H9 (cell line): ENCODE measurements at regions not wholly inside any gene's neighbourhood (a gene's known extent, or its start where the extent isn't known, plus 50 kb on each side); places are given as distances from the start of the nearest gene placed in this dataset.

Experiments used
- DNase-seq: peaks from one replicate; pipeline ENCODE4 v3.0.0-alpha.2; 2017
- H2AFZ ChIP-seq: one replicate; pipeline ENCODE4 v1.6.1; 2013; ENCODE audit warnings: mild to moderate bottlenecking, low read length, control low read depth, moderate library complexity
- H2AK5ac ChIP-seq: 2 replicates; pipeline ENCODE4 v1.6.1; 2013; ENCODE audit warnings: low read length, control low read depth, mixed read lengths; ENCODE audit not compliant: insufficient read length
- H2BK120ac ChIP-seq: one replicate; pipeline ENCODE4 v1.6.1; 2013; ENCODE audit warnings: low read depth, mild to moderate bottlenecking, low read length, control low read depth, inconsistent platforms; ENCODE audit not compliant: poor library complexity, severe bottlenecking
- H2BK12ac ChIP-seq: 2 replicates; pipeline ENCODE4 v1.6.1; 2013; ENCODE audit warnings: low read length, control low read depth, mixed read lengths, low read depth; ENCODE audit not compliant: insufficient read length
- H2BK15ac ChIP-seq: 2 replicates; pipeline ENCODE4 v1.6.1; 2013; ENCODE audit warnings: low read depth, low read length, control low read depth
- H2BK20ac ChIP-seq: one replicate; pipeline ENCODE4 v1.6.1; 2013; ENCODE audit warnings: low read depth, mild to moderate bottlenecking, low read length, control low read depth, inconsistent platforms; ENCODE audit not compliant: poor library complexity, severe bottlenecking
- H2BK5ac ChIP-seq: 2 replicates; pipeline ENCODE4 v1.6.1; 2013; ENCODE audit warnings: low read length, control low read depth, mixed read lengths; ENCODE audit not compliant: insufficient read length
- H3K14ac ChIP-seq: 2 replicates; pipeline ENCODE4 v1.6.1; 2013; ENCODE audit warnings: low read length, control low read depth; ENCODE audit not compliant: insufficient read depth
- H3K18ac ChIP-seq: 2 replicates; pipeline ENCODE4 v1.6.1; 2013; ENCODE audit warnings: low read depth, mild to moderate bottlenecking, mixed read lengths, low read length, control low read depth; ENCODE audit not compliant: insufficient read length
- H3K23ac ChIP-seq: 2 replicates; pipeline ENCODE4 v1.6.1; 2013; ENCODE audit warnings: low read length, control low read depth, mixed read lengths, low read depth; ENCODE audit not compliant: insufficient read length
- H3K23me2 ChIP-seq: 2 replicates; pipeline ENCODE4 v1.6.1; 2013; ENCODE audit warnings: low read depth, mild to moderate bottlenecking, mixed read lengths, low read length, control low read depth; ENCODE audit not compliant: insufficient read length, poor library complexity, severe bottlenecking
- H3K27ac ChIP-seq: 2 replicates; pipeline ENCODE4 v1.5.1; 2013; ENCODE audit warnings: low read length, control low read depth, mixed read lengths, low read depth; ENCODE audit not compliant: insufficient read length
- H3K27me3 ChIP-seq: 2 replicates; pipeline ENCODE4 v1.6.1; 2013; ENCODE audit warnings: low read length, control low read depth, inconsistent platforms; ENCODE audit not compliant: insufficient read depth
- H3K4ac ChIP-seq: 2 replicates; pipeline ENCODE4 v1.6.1; 2013; ENCODE audit warnings: low read depth, mild to moderate bottlenecking, control low read depth, inconsistent platforms, low read length, moderate library complexity
- H3K4me1 ChIP-seq: 2 replicates; pipeline ENCODE4 v1.6.1; 2013; ENCODE audit warnings: low read length, control low read depth, inconsistent platforms; ENCODE audit not compliant: insufficient read depth
- H3K4me2 ChIP-seq: 2 replicates; pipeline ENCODE4 v1.6.1; 2013; ENCODE audit warnings: low read length, control low read depth, mixed read lengths; ENCODE audit not compliant: insufficient read length, insufficient read depth
- H3K56ac ChIP-seq: 2 replicates; pipeline ENCODE4 v1.6.1; 2013; ENCODE audit warnings: low read depth, mild to moderate bottlenecking, mixed read lengths, low read length, control low read depth; ENCODE audit not compliant: insufficient read length
- H3K79me1 ChIP-seq: 2 replicates; pipeline ENCODE4 v1.6.1; 2013; ENCODE audit warnings: low read depth, mild to moderate bottlenecking, moderate library complexity, low read length, control low read depth, inconsistent platforms; ENCODE audit not compliant: insufficient read depth, poor library complexity, severe bottlenecking
- H3K79me2 ChIP-seq: 2 replicates; pipeline ENCODE4 v1.6.1; 2013; ENCODE audit warnings: low read length, control low read depth, inconsistent platforms; ENCODE audit not compliant: insufficient read depth
- H3K9ac ChIP-seq: 2 replicates; pipeline ENCODE4 v1.6.1; 2013; ENCODE audit warnings: low read length, control low read depth, mixed read lengths; ENCODE audit not compliant: insufficient read length; ENCODE audit errors: extremely low read depth
- H3K9me3 ChIP-seq: one replicate; pipeline ENCODE4 v1.6.1; 2013; ENCODE audit warnings: low read depth, low read length, inconsistent platforms; ENCODE audit not compliant: control insufficient read depth
- H3T11ph ChIP-seq: one replicate; pipeline ENCODE4 v1.6.1; 2013; ENCODE audit warnings: mild to moderate bottlenecking, low read length, control low read depth, inconsistent platforms
- H4K20me1 ChIP-seq: one replicate; pipeline ENCODE4 v1.6.1; 2013; ENCODE audit not compliant: control insufficient read depth, insufficient read length, insufficient read depth
- H4K5ac ChIP-seq: 2 replicates; pipeline ENCODE4 v1.6.1; 2013; ENCODE audit warnings: low read depth, mild to moderate bottlenecking, mixed read lengths, low read length, control low read depth; ENCODE audit not compliant: insufficient read length
- H4K8ac ChIP-seq: replicated peaks from 2 replicates; pipeline ENCODE4 v1.6.1; 2013; ENCODE audit warnings: low read length, control low read depth, mixed read lengths, low read depth; ENCODE audit not compliant: insufficient read length
- H4K91ac ChIP-seq: 2 replicates; pipeline ENCODE4 v1.6.1; 2013; ENCODE audit warnings: low read depth, mild to moderate bottlenecking, moderate library complexity, mixed read lengths, low read length, control low read depth; ENCODE audit not compliant: insufficient read length
- H3K27ac Mint-ChIP-seq, 3 experiments: 2 replicates in 2 of 3; 3 replicates in 1 of 3; pipeline ENCODE4 v1.8.0; 2020 to 2021; ENCODE audit warnings: mixed read lengths in 3 of 3, mild to moderate bottlenecking in 1 of 3, moderate library complexity in 1 of 3
- H3K27me3 Mint-ChIP-seq: 2 replicates; pipeline ENCODE4 v1.8.0; 2021; ENCODE audit warnings: low read depth, mild to moderate bottlenecking, moderate library complexity, mixed read lengths
- H3K36me3 Mint-ChIP-seq, 3 experiments: 2 replicates in 2 of 3; 3 replicates in 1 of 3; pipeline ENCODE4 v1.8.0; 2020 to 2021; ENCODE audit warnings: low read depth in 3 of 3, mixed read lengths in 3 of 3; ENCODE audit not compliant: insufficient read depth in 1 of 3
- H3K4me1 Mint-ChIP-seq, 2 experiments: 2 replicates each; pipeline ENCODE4 v1.8.0; 2020; ENCODE audit warnings: mixed read lengths in 2 of 2
- H3K4me3 Mint-ChIP-seq, 2 experiments: 2 replicates in 1 of 2; 3 replicates in 1 of 2; pipeline ENCODE4 v1.8.0; 2020 to 2021; ENCODE audit warnings: mild to moderate bottlenecking in 2 of 2, mixed read lengths in 2 of 2, moderate library complexity in 1 of 2
- H3K9me3 Mint-ChIP-seq, 2 experiments: 2 replicates in 1 of 2; 3 replicates in 1 of 2; pipeline ENCODE4 v1.8.0; 2020; ENCODE audit warnings: mild to moderate bottlenecking in 2 of 2, mixed read lengths in 2 of 2, moderate library complexity in 1 of 2
- CTCF ChIP-seq: fragments of 200-600 bp; sonication (generic); conservative IDR thresholded peaks from 3 replicates; pipeline ENCODE4 v1.8.0; 2021; ENCODE audit warnings: antibody characterized with exemption, mild to moderate bottlenecking
- WGBS: extraction: QIAGEN DNeasy Blood & Tissue Kit; methylation state at CpG from one replicate; pipeline ENCODE4 v1.1.7; 2013; ENCODE audit warnings: missing lambda C conversion rate, low lambda C conversion rate, mixed read lengths; ENCODE audit not compliant: insufficient read length; ENCODE audit errors: extremely low coverage; 5-methylcytosine and 5-hydroxymethylcytosine counted together

- Histone ChIP-seq H4K5ac (no peak overlapping the region), H3K4me2 (no peak overlapping the region), H2BK20ac (no peak overlapping the region), H4K20me1 (no peaks in the 10 kb centered on the region), H2BK120ac (no peak overlapping the region), H3K4me1 (0 out of 2 replicates have a peak, but pooled peaks cover 6% of the 10 kb centered on the region), H2BK12ac (no peak overlapping the region), H2AK5ac (no peak overlapping the region), H2AFZ (no peak overlapping the region), H3K56ac (no peak overlapping the region), H3K9ac (no peak overlapping the region), H3K27me3 (no peaks in the 10 kb centered on the region), H3K18ac (no peak overlapping the region), H3K79me1 (no peaks in the 10 kb centered on the region), H3K23ac (no peak overlapping the region), H2BK5ac (no peak overlapping the region), H3K9me3 (no peaks in the 10 kb centered on the region), H3K79me2 (no peaks in the 10 kb centered on the region), H4K91ac (no peak overlapping the region), H3T11ph (no peak overlapping the region), H3K23me2 (no peaks in the 10 kb centered on the region), H4K8ac (no peak overlapping the region), H3K27ac (no peak overlapping the region), H3K14ac (no peak overlapping the region), H2BK15ac (no peak overlapping the region), H3K4ac (no peak overlapping the region)
- no CpG with 5 or more reads among the region's 9 CpGs for WGBS
- TF ChIP-seq CTCF = no peak
- Mint-ChIP-seq H3K36me3 (no peaks in the 10 kb centered on the region; a peak in 1 of 7 replicates), H3K27me3 (peaks cover 4% of the 10 kb centered on the region; the same call in 1 of the 2 replicates), H3K4me3 (no peak overlapping the region; a peak in 1 of 5 replicates), H3K9me3 (no peaks in the 10 kb centered on the region), H3K27ac (peak overlapping the region in 1 of 3 experiments; percentile 14; a peak in 1 of 7 replicates), H3K4me1 (peaks cover 36 to 45% of the 10 kb centered on the region in 2 experiments)
- peak; percentile 80 for DNase-seq
Observed at GRCh38 chr14:97277711-97278110, 480.5 kb downstream of the VRK1 start.
